GM12891 (cell line): ENCODE measurements at regions not wholly inside any gene's neighbourhood (a gene's known extent, or its start where the extent isn't known, plus 50 kb on each side); places are given as distances from the start of the nearest gene placed in this dataset.
A peak's percentile ranks its signal among the peaks of the same experiment; 100 is the strongest.
"Not testable (repeated sequence)": the region's sequence is repeated elsewhere in the genome, so short reads cannot be mapped to it uniquely, and the experiment has no call there.

Source experiments
- DNase-seq: peaks from one replicate; pipeline ENCODE4 v3.0.0; 2011; ENCODE audit warnings: low spot score; ENCODE audit not compliant: insufficient read length
- FAIRE-seq: peaks from 2 replicates; lab custom pipeline; 2011; peaks lifted over from hg19 to GRCh38; lab: Jason Lieb, UNC
- PAX5 ChIP-seq: IDR thresholded peaks from 2 replicates; pipeline ENCODE4 v1.6.1; 2011; ENCODE audit warnings: low read length, moderate library complexity, mild to moderate bottlenecking; ENCODE audit not compliant: insufficient read depth, severe bottlenecking
- POLR2A ChIP-seq: IDR thresholded peaks from 2 replicates; pipeline ENCODE4 v1.6.1; 2011; ENCODE audit warnings: low read depth, low read length, control low read depth
- POLR2AphosphoS5 ChIP-seq: IDR thresholded peaks from 2 replicates; pipeline ENCODE4 v1.6.1; 2011; ENCODE audit warnings: low read depth, low read length, control low read depth
- POU2F2 ChIP-seq: IDR thresholded peaks from 2 replicates; pipeline ENCODE4 v1.6.1; 2011; ENCODE audit warnings: low read depth, mild to moderate bottlenecking, control low read depth, low read length, moderate library complexity
- SPI1 ChIP-seq: IDR thresholded peaks from 2 replicates; pipeline ENCODE4 v1.6.1; 2011; ENCODE audit warnings: low read depth, low read length, control low read depth
- TAF1 ChIP-seq: IDR thresholded peaks from 2 replicates; pipeline ENCODE4 v1.6.1; 2011; ENCODE audit warnings: low read depth, low read length, control low read depth

GRCh38 chr12:116372815-116373214 lies 95.3 kb upstream of the MED13L start:
- TF ChIP-seq POU2F2 (no peak), PAX5 (no peak), POLR2AphosphoS5 (no peak), TAF1 (no peak), SPI1 (no peak), POLR2A (no peak)
- FAIRE-seq: no peak

GRCh38 chr12:116373572-116374206 lies 96.2 kb upstream of the MED13L start:
- TF ChIP-seq POLR2AphosphoS5 (no peak), POLR2A (no peak), SPI1 (no peak), PAX5 (no peak), TAF1 (no peak), POU2F2 (no peak)
- DNase-seq (no peak), FAIRE-seq (no peak)

More at GRCh38 chr12:116372815-116373214, 95.3 kb upstream of the MED13L start:
- no peak for DNase-seq

- no peak for FAIRE-seq
Observed at GRCh38 chr12:116374207-116374606, 96.7 kb upstream of the MED13L start.

GRCh38 chr12:116375278-116375842 lies 97.9 kb upstream of the MED13L start:
- DNase-seq: no peak
- no peak for TF ChIP-seq POU2F2
- TF ChIP-seq PAX5: no peak
- no peak for TF ChIP-seq SPI1
- no peak for TF ChIP-seq POLR2A
- no peak for TF ChIP-seq POLR2AphosphoS5
- no peak for TF ChIP-seq TAF1
- peak; percentile 13 for FAIRE-seq

More at GRCh38 chr12:116374207-116374606, 96.7 kb upstream of the MED13L start:
- TF ChIP-seq POU2F2: no peak
- no peak for TF ChIP-seq POLR2AphosphoS5
- no peak for TF ChIP-seq TAF1
- TF ChIP-seq SPI1: no peak
- TF ChIP-seq POLR2A: no peak
- no peak for TF ChIP-seq PAX5
- DNase-seq: no peak

GRCh38 chr12:116376354-116377193 lies 99.1 kb upstream of the MED13L start:
- no peak for FAIRE-seq
- DNase-seq: no peak

GRCh38 chr12:116377194-116377571 lies 99.7 kb upstream of the MED13L start:
- not testable (repeated sequence) for DNase-seq, FAIRE-seq

More at GRCh38 chr12:116376354-116377193, 99.1 kb upstream of the MED13L start:
- TF ChIP-seq POLR2AphosphoS5: no peak

GRCh38 chr12:116378002-116378401 lies 100.5 kb upstream of the MED13L start:
- no peak for FAIRE-seq
- TF ChIP-seq SPI1: no peak
- no peak for TF ChIP-seq POLR2A
- no peak for TF ChIP-seq POU2F2
- TF ChIP-seq PAX5: no peak
- no peak for TF ChIP-seq POLR2AphosphoS5
- TF ChIP-seq TAF1: no peak
- no peak for DNase-seq

- TF ChIP-seq TAF1 (no peak), PAX5 (no peak), SPI1 (no peak), POLR2A (no peak), POU2F2 (no peak), POLR2AphosphoS5 (no peak)
- DNase-seq (no peak), FAIRE-seq (no peak)
Observed at GRCh38 chr12:116380108-116380507, 102.6 kb upstream of the MED13L start.

- DNase-seq: not testable (repeated sequence)
Observed at GRCh38 chr12:116380740-116381139, 103.2 kb upstream of the MED13L start.

GRCh38 chr12:116381240-116381743 lies 103.8 kb upstream of the MED13L start:
- no peak for FAIRE-seq
- DNase-seq: no peak
- TF ChIP-seq TAF1 (no peak), SPI1 (no peak), POU2F2 (no peak), POLR2AphosphoS5 (no peak), PAX5 (no peak), POLR2A (no peak)

More at GRCh38 chr12:116380740-116381139, 103.2 kb upstream of the MED13L start:
- FAIRE-seq: not testable (repeated sequence)
